Body of pancreas (tissue), 4 donors: ENCODE measurements at regions not wholly inside any gene's neighbourhood (a gene's known extent, or its start where the extent isn't known, plus 50 kb on each side); places are given as distances from the start of the nearest gene placed in this dataset.

Experiments used
- ATAC-seq: fragments of 150-250 bp; one replicate; pipeline ENCODE4 v1.9.1; 2016
- DNase-seq, 4 donors: peaks; one replicate each; pipeline ENCODE4 v3.0.0-alpha.2; 2019
- H3K27ac ChIP-seq, 4 donors: fragments of 200-600 bp; sonication (generic); 1 replicate in 3 of 4; 2 replicates in 1 of 4; pipeline versions ENCODE4 v1.5.1 to v1.6.1; 2016 to 2019; ENCODE audit warnings: mild to moderate bottlenecking in 1 of 4, mixed read lengths in 1 of 4, moderate library complexity in 1 of 4
- H3K27me3 ChIP-seq, 2 donors: fragments of 200-600 bp; sonication (generic); one replicate each; pipeline ENCODE4 v1.6.0; 2016; ENCODE audit warnings: mild to moderate bottlenecking in 1 of 2
- H3K36me3 ChIP-seq, 2 donors: fragments of 200-600 bp; sonication (generic); replicated peaks in 1 of 2; 2 replicates each; pipeline ENCODE4 v1.5.1; 2016; ENCODE audit warnings: low read depth in 2 of 2; ENCODE audit not compliant: insufficient read depth in 1 of 2
- H3K4me1 ChIP-seq: fragments of 200-600 bp; sonication (generic); one replicate; pipeline ENCODE4 v1.6.0; 2016
- H3K4me3 ChIP-seq, 2 donors: fragments of 200-600 bp; sonication (generic); 1 replicate in 1 of 2; 2 replicates in 1 of 2; pipeline ENCODE4 v1.5.1; 2016 to 2019
- H3K9me3 ChIP-seq, 3 donors: fragments of 200-600 bp; sonication (generic); 1 replicate in 2 of 3; 2 replicates in 1 of 3; pipeline ENCODE4 v1.5.1; 2016
- POLR2A ChIP-seq, 3 donors: fragments of 450-650 bp; IDR thresholded peaks; one replicate each; pipeline ENCODE4 v1.6.1; 2016; ENCODE audit warnings: antibody characterized with exemption in 3 of 3, mild to moderate bottlenecking in 2 of 3
- WGBS, 2 donors: methylation state at CpG; one replicate each; pipeline ENCODE4 v1.1.5; 2017; 5-methylcytosine and 5-hydroxymethylcytosine counted together
- intact Hi-C: fragments of 100-400 bp; cut with DNase I; formaldehyde crosslinking; loops from one replicate; pipeline ENCODE4 v1.15.1; 2023
- TF ChIP-seq, protein P1 (sequence below), 7 experiments: fragments of 450-650 bp in 4 of 7; fragments of 200-600 bp in 3 of 7; sonication (generic) in 3 of 7; IDR thresholded peaks; one replicate each; pipeline ENCODE4 v1.5.1; 2016 to 2019; ENCODE audit warnings: antibody characterized with exemption in 7 of 7

DNA sequence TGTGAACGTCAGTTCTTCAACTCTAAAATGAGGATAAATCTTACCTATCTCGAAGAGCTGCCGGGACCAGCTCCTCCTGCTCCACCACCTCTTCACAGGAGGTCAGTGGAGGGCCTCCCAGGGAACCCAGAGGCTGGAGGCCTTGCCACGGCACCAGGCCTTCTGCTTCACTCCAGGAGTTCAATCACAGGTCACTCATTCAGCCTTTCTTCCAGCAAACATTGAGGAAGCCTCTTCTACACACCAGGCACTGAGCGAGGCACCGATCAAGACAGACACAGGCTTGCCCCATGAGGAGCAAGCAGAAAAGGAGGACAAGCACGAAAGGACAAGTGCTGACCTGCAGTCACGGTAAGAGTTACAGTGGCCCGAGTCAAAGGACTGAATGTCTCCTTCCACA is 64.8 kb upstream of the WNT11 start:
- Histone ChIP-seq H3K27me3 (no peaks in the 10 kb centered on the region), H3K4me3 (no peak overlapping the region), H3K36me3 (no peaks in the 10 kb centered on the region), H3K27ac (no peak overlapping the region), H3K9me3 (no peaks in the 10 kb centered on the region), H3K4me1 (no peaks in the 10 kb centered on the region)
- no peak for ATAC-seq
- WGBS, 2 donors, result 78 to 90% methylated on average over 9 of the region's 9 CpGs
- intact Hi-C loops, result no loop called here
- DNase-seq, result no peak
- TF ChIP-seq, protein P1, sequence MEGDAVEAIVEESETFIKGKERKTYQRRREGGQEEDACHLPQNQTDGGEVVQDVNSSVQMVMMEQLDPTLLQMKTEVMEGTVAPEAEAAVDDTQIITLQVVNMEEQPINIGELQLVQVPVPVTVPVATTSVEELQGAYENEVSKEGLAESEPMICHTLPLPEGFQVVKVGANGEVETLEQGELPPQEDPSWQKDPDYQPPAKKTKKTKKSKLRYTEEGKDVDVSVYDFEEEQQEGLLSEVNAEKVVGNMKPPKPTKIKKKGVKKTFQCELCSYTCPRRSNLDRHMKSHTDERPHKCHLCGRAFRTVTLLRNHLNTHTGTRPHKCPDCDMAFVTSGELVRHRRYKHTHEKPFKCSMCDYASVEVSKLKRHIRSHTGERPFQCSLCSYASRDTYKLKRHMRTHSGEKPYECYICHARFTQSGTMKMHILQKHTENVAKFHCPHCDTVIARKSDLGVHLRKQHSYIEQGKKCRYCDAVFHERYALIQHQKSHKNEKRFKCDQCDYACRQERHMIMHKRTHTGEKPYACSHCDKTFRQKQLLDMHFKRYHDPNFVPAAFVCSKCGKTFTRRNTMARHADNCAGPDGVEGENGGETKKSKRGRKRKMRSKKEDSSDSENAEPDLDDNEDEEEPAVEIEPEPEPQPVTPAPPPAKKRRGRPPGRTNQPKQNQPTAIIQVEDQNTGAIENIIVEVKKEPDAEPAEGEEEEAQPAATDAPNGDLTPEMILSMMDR (IDR thresholded peaks at IDR 0.05), result no peak
- TF ChIP-seq POLR2A (IDR thresholded peaks at IDR 0.05), result no peak

- no peaks in the 10 kb centered on the region for H3K9me3 ChIP-seq
- H3K4me3 ChIP-seq, result no peak overlapping the region
- TF ChIP-seq, protein P1 (IDR thresholded peaks at IDR 0.05), result no peak
- TF ChIP-seq POLR2A (IDR thresholded peaks at IDR 0.05), result no peak
- no peaks in the 10 kb centered on the region for H3K4me1 ChIP-seq
- H3K27me3 ChIP-seq, result no peaks in the 10 kb centered on the region
- intact Hi-C loops, result no loop called here
- ATAC-seq (no peak), DNase-seq (no peak)
- 60 to 70% methylated on average over 1 of the region's 1 CpG for WGBS, 2 donors
- peak overlapping the region in 1 of 4 donors; percentile 27 for H3K27ac ChIP-seq
- H3K36me3 ChIP-seq, result no peaks in the 10 kb centered on the region
Measured at GRCh38 chr11:76270389-76270788, 64.1 kb upstream of the WNT11 start.

- TF ChIP-seq, protein P1 (IDR thresholded peaks at IDR 0.05), result no peak
- no peak for TF ChIP-seq POLR2A (IDR thresholded peaks at IDR 0.05)
- DNase-seq, result no peak
- ATAC-seq, result no peak
- intact Hi-C loops, result no loop called here
- WGBS, 2 donors, result 85 to 86% methylated on average over 4 to 13 of the region's 13 CpGs
- Histone ChIP-seq H3K4me1 (no peaks in the 10 kb centered on the region), H3K27ac (peak overlapping the region in 1 of 4 donors; percentile 27), H3K36me3 (no peaks in the 10 kb centered on the region), H3K27me3 (no peaks in the 10 kb centered on the region), H3K4me3 (no peak overlapping the region), H3K9me3 (no peaks in the 10 kb centered on the region)
Measured at GRCh38 chr11:76269661-76270261, 63.5 kb upstream of the WNT11 start.

GRCh38 chr11:76269247-76269646 is 62.9 kb upstream of the WNT11 start:
- ATAC-seq, result no peak
- intact Hi-C loops, result no loop called here

More at GRCh38 chr11:76269247-76269646, 62.9 kb upstream of the WNT11 start:
- H3K4me1 ChIP-seq, result no peaks in the 10 kb centered on the region
- H3K27me3 ChIP-seq, result no peaks in the 10 kb centered on the region
- no peak overlapping the region for H3K4me3 ChIP-seq
- TF ChIP-seq POLR2A (IDR thresholded peaks at IDR 0.05), result no peak
- TF ChIP-seq, protein P1 (IDR thresholded peaks at IDR 0.05), result no peak
- H3K27ac ChIP-seq, result peak overlapping the region in 1 of 4 donors; percentile 21
- DNase-seq, result peak in 3 of 4 donors; percentile 16 to 25 (median 17)
- 90% methylated on average over 2 to 6 of the region's 6 CpGs for WGBS, 2 donors
- no peaks in the 10 kb centered on the region for H3K36me3 ChIP-seq
- no peaks in the 10 kb centered on the region for H3K9me3 ChIP-seq
